ENCODE measurements at regions not wholly inside any gene's neighbourhood (a gene's known extent, or its start where the extent isn't known, plus 50 kb on each side); places are given as distances from the start of the nearest gene placed in this dataset.
"Not testable (repeated sequence)": the region's sequence is repeated elsewhere in the genome, so short reads cannot be mapped to it uniquely, and the experiment has no call there.

GRCh38 chr18:39444957-39445356 is 1879.4 kb upstream of the CELF4 start:
- TF ChIP-seq CTCF, POLR2AphosphoS5, POLR2A (IDR thresholded peaks at IDR 0.05): not testable (repeated sequence)
